ENCODE measurements at regions not wholly inside any gene's neighbourhood (a gene's known extent, or its start where the extent isn't known, plus 50 kb on each side); places are given as distances from the start of the nearest gene placed in this dataset.

DNA sequence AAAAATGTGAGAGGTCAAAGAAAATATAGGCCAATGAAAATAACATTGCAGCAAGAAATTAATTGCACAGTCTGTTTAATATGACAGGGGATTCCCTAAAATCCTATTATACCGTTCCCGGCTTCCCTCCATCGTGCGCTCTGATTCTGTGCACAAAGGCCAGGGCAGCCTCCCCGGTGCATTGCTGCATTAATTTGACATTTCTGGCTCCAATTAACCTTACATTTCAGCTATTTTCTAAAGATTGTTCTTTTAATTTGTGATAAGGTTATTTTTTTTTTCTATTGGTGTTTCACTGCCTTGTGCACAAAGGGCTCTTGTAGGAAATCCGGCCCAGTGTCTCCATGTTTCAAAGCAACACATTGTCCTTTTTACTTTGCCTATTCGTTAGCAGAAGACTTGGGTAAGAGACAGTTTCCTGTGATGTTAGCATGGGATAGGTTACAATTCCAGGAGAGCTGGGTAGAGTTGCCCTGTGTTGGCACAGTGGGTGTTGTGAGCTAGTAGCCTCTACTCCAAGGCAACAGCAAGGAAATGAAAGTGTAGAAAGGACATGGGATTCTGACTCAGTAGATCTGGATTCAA is 257.3 kb upstream of the IGF1R start:
- Histone ChIP-seq H3K4me3 (no peak overlapping the region), H3K9me2 (ENCODE audit: insufficient read depth) (no peaks in the 10 kb centered on the region), H3K27me3 (ENCODE audit: insufficient read depth, low read depth) (peaks cover 91% of the 10 kb centered on the region), H4K20me1 (ENCODE audit: insufficient read depth) (no peaks in the 10 kb centered on the region), H3K9me3 (ENCODE audit: insufficient read depth, low read depth) (no peaks in the 10 kb centered on the region), H3K4me1 (replicated peaks; ENCODE audit: insufficient read depth) (no peaks in the 10 kb centered on the region), H3K4me2 (no peak overlapping the region), H3K27ac (no peak overlapping the region), H3K36me3 (ENCODE audit: low read depth) (no peaks in the 10 kb centered on the region), H3F3A (ENCODE audit: insufficient read depth, low read depth) (no peaks in the 10 kb centered on the region), H2AFZ (no peak overlapping the region), H3K79me2 (ENCODE audit: low read depth) (no peaks in the 10 kb centered on the region)
- CTCF ChIA-PET = no interaction called here
- no peak for DNase-seq
- BruUV-seq (replicated peaks) = no TSS peak
- intact Hi-C loops (cut with micrococcal nuclease; ENCODE audit: unreplicated experiment) = no loop called here
- no peak for TF ChIP-seq EZH2 (IDR thresholded peaks at IDR 0.05; ENCODE audit: low read depth)
- TF ChIP-seq, protein P1, sequence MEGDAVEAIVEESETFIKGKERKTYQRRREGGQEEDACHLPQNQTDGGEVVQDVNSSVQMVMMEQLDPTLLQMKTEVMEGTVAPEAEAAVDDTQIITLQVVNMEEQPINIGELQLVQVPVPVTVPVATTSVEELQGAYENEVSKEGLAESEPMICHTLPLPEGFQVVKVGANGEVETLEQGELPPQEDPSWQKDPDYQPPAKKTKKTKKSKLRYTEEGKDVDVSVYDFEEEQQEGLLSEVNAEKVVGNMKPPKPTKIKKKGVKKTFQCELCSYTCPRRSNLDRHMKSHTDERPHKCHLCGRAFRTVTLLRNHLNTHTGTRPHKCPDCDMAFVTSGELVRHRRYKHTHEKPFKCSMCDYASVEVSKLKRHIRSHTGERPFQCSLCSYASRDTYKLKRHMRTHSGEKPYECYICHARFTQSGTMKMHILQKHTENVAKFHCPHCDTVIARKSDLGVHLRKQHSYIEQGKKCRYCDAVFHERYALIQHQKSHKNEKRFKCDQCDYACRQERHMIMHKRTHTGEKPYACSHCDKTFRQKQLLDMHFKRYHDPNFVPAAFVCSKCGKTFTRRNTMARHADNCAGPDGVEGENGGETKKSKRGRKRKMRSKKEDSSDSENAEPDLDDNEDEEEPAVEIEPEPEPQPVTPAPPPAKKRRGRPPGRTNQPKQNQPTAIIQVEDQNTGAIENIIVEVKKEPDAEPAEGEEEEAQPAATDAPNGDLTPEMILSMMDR (conservative IDR thresholded peaks at IDR 0.05) = no peak
- POLR2A ChIA-PET (ENCODE audit: unreplicated experiment) = no interaction called here

DNA sequence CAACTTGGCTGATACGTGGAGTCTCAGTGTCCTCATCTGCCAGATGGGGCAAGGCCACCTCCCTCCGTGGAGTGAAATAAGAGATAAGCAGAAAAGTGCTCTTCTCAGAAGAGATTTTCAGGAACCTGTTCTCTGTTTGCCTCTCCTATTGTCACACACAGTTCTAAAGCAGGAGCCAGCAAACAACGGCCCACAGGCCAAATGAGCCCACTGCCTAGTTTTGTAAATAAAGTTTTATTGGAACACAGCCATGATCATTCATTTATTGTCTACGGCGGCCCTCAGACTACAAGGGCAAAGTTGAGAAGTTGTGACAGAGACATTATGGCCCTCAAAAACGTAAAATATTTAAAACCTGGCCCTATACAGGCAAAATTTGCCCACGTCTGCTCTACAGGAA is 256.8 kb upstream of the IGF1R start:
- H3K27me3 ChIP-seq (ENCODE audit: insufficient read depth, low read depth) = peaks cover 91% of the 10 kb centered on the region
- H3K4me3 ChIP-seq = no peak overlapping the region
- H3K27ac ChIP-seq = no peak overlapping the region
- ChIA-PET POLR2A (ENCODE audit: unreplicated experiment) (no interaction called here), CTCF (no interaction called here)
- no peak overlapping the region for H2AFZ ChIP-seq
- BruUV-seq (replicated peaks) = no TSS peak
- TF ChIP-seq, protein P1 (conservative IDR thresholded peaks at IDR 0.05) = no peak
- no peak for TF ChIP-seq EZH2 (IDR thresholded peaks at IDR 0.05; ENCODE audit: low read depth)
- H3K4me2 ChIP-seq = no peak overlapping the region
- no peaks in the 10 kb centered on the region for H3K9me2 ChIP-seq (ENCODE audit: insufficient read depth)
- no peaks in the 10 kb centered on the region for H3K4me1 ChIP-seq (replicated peaks; ENCODE audit: insufficient read depth)
- no peaks in the 10 kb centered on the region for H3K36me3 ChIP-seq (ENCODE audit: low read depth)
- H3K9me3 ChIP-seq (ENCODE audit: insufficient read depth, low read depth) = no peaks in the 10 kb centered on the region
- H3K79me2 ChIP-seq (ENCODE audit: low read depth) = no peaks in the 10 kb centered on the region
- H4K20me1 ChIP-seq (ENCODE audit: insufficient read depth) = no peaks in the 10 kb centered on the region
- no peaks in the 10 kb centered on the region for H3F3A ChIP-seq (ENCODE audit: insufficient read depth, low read depth)
- DNase-seq = no peak
- intact Hi-C loops (cut with micrococcal nuclease; ENCODE audit: unreplicated experiment) = no loop called here

DNA sequence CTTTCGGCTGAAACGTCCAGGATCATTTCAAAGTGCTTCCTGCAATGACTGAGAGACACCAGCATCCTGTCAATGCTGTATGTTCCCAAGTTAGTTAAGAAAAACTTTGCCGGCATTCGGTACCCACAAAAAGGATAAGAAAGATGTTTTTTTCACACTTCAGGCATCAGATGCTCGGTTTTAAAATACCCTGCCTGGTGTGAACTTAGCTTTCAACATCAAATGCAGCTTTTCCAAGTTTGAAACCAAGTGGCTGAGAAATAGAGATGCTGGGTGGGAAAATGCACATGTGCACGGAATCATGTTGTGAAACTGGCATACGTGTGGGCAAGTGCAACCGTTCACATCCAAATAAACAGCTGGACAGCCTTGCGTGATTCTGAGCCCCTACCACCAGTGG is 254.9 kb upstream of the IGF1R start:
- no TSS peak for BruUV-seq (replicated peaks)
- POLR2A ChIA-PET (ENCODE audit: unreplicated experiment) = no interaction called here
- Histone ChIP-seq H3K9me2 (ENCODE audit: insufficient read depth) (0 out of 2 replicates have a peak, but pooled peaks cover 8% of the 10 kb centered on the region), H3K27ac (no peak overlapping the region), H3F3A (ENCODE audit: insufficient read depth, low read depth) (no peaks in the 10 kb centered on the region), H2AFZ (no peak overlapping the region), H3K9me3 (ENCODE audit: insufficient read depth, low read depth) (no peaks in the 10 kb centered on the region), H3K79me2 (ENCODE audit: low read depth) (no peaks in the 10 kb centered on the region), H4K20me1 (ENCODE audit: insufficient read depth) (no peaks in the 10 kb centered on the region), H3K36me3 (ENCODE audit: low read depth) (no peaks in the 10 kb centered on the region), H3K4me3 (no peak overlapping the region), H3K27me3 (ENCODE audit: insufficient read depth, low read depth) (peaks cover 94% of the 10 kb centered on the region), H3K4me1 (replicated peaks; ENCODE audit: insufficient read depth) (no peaks in the 10 kb centered on the region), H3K4me2 (no peak overlapping the region)
- TF ChIP-seq, protein P1 (conservative IDR thresholded peaks at IDR 0.05) = no peak
- no peak for TF ChIP-seq EZH2 (IDR thresholded peaks at IDR 0.05; ENCODE audit: low read depth)
- intact Hi-C loops (cut with micrococcal nuclease; ENCODE audit: unreplicated experiment) = no loop called here
- CTCF ChIA-PET = no interaction called here
- no peak for DNase-seq
